ENCODE measurements at regions not wholly inside any gene's neighbourhood (a gene's known extent, or its start where the extent isn't known, plus 50 kb on each side); places are given as distances from the start of the nearest gene placed in this dataset.
"Not testable (repeated sequence)": the region's sequence is repeated elsewhere in the genome, so short reads cannot be mapped to it uniquely, and the experiment has no call there.

DNA sequence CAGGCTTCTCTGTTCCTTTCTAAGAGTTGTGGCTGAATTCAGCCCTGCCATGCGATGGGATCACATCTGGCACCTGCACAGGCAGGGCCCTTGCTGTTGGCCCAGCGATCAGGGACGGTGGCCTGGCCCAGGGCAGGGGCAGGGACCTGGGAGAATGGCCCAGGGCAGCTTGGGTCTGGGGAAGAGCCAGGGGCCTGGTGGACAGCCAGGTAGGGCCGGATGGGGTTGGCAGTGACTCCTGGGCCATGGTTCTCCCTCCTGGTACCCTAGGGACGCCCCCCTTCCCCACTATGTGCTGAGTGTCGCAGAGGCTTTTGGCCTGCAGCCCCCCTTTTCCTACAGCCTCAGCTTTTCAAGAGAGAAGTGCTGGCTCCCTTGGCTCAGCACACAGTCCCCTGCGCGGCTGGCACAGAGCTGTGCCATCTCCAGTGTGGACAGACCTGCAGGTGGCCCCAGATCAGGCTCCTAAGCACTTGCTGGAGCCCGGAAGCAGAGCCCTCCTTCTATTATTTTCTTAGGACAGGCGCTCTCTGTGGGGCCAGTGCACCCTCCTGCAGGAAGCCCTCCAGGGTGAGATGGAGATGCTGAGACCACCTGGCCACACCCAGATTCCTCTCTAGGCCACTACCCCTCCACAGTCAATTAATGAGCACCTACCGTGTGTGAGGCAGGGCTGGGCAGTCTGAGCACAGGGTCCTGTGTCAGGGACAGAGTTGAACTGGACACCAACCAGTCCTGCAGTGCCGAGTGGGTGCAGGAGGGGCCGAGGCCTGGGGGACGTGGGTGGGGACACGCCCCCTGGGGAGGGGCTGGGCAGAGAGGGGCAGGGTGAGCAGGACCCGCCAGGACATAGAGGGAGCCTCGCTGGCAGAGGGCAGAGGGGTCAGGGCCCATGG, 267.6 kb downstream of the ADGRD1 start:
- no peak for TF ChIP-seq CTCF (conservative IDR thresholded peaks at IDR 0.05)
- Mint-ChIP-seq H3K27ac (ENCODE audit: unreplicated experiment) (no peak overlapping the region), H3K4me3 (no peak overlapping the region), H3K9me3 (no peaks in the 10 kb centered on the region), H3K4me1 (peaks cover 45% of the 10 kb centered on the region), H3K36me3 (ENCODE audit: low read depth) (no peaks in the 10 kb centered on the region), H3K27me3 (ENCODE audit: low read depth) (no peaks in the 10 kb centered on the region)
- no peak for DNase-seq (ENCODE audit: low read depth, low spot score)

DNA sequence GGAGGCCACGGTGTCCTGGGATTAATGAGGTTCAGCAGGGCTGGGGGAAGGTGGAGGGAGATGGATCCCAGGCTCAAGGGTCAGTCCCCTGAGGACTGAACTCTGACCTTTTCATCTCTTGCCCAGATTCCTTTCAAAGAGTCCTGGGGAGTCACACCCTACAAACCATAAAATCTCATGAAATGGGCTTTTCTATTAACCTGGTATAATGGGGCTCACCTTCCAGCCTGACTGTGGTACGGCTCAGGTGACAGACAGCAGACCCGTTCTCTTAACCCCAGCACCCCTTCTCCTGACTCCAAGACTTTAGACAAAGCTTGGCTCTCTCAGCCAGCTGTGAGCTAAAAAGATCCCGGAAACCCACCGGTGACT, 268.2 kb downstream of the ADGRD1 start:
- Mint-ChIP-seq H3K27ac (ENCODE audit: unreplicated experiment) (peak overlapping the region; percentile 6), H3K4me3 (peak overlapping the region; percentile 29), H3K27me3 (ENCODE audit: low read depth) (no peaks in the 10 kb centered on the region), H3K36me3 (ENCODE audit: low read depth) (no peaks in the 10 kb centered on the region), H3K4me1 (peaks cover 42% of the 10 kb centered on the region), H3K9me3 (no peaks in the 10 kb centered on the region)
- TF ChIP-seq CTCF (conservative IDR thresholded peaks at IDR 0.05) = no peak
- DNase-seq (ENCODE audit: low read depth, low spot score) = no peak

- no peaks in the 10 kb centered on the region for H3K9me3 Mint-ChIP-seq
- no peak for TF ChIP-seq CTCF (conservative IDR thresholded peaks at IDR 0.05)
- DNase-seq (ENCODE audit: low read depth, low spot score) = no peak
- H3K27ac Mint-ChIP-seq (ENCODE audit: unreplicated experiment) = peak overlapping the region; percentile 6
- no peaks in the 10 kb centered on the region for H3K27me3 Mint-ChIP-seq (ENCODE audit: low read depth)
- H3K4me1 Mint-ChIP-seq = peaks cover 37% of the 10 kb centered on the region
- peak overlapping the region; percentile 29 for H3K4me3 Mint-ChIP-seq
- H3K36me3 Mint-ChIP-seq (ENCODE audit: low read depth) = no peaks in the 10 kb centered on the region
Measured at GRCh38 chr12:131222329-131223139, 268.8 kb downstream of the ADGRD1 start.

DNA sequence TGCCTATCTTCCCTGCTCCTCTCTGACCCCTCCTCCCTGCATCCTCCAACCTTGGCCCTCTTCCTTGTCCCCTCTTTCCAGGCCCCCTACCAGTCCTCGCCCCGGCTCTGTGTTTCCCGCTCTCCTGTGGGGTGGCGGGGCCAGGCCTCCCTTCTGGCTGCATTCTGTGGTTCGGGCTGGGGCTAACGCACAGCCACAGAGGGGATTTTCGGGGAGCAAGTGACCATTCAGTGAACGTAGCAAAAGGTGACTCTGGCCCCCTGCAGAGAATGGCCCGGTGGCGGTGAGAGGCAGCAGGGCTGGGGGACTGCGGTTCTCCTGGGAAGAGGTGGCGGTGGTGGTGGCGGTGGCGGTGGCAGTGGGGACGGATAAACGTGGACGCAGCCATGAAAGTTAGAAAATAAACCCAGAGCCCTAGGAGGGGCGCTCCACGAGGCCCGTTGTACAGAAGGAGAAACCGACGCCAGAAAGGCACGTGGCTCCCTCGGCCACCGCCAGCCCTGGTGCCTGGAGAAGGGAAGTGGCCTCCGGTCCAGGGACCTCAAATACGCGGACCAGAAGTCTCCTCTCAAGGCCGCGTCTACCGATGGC, 269.6 kb downstream of the ADGRD1 start:
- Mint-ChIP-seq H3K27me3 (ENCODE audit: low read depth) (no peaks in the 10 kb centered on the region), H3K4me1 (peaks cover 29% of the 10 kb centered on the region), H3K36me3 (ENCODE audit: low read depth) (no peaks in the 10 kb centered on the region), H3K4me3 (peak overlapping the region; percentile 5), H3K9me3 (no peaks in the 10 kb centered on the region), H3K27ac (ENCODE audit: unreplicated experiment) (peak overlapping the region; percentile 52)
- DNase-seq (ENCODE audit: low read depth, low spot score) = no peak
- no peak for TF ChIP-seq CTCF (conservative IDR thresholded peaks at IDR 0.05)

DNA sequence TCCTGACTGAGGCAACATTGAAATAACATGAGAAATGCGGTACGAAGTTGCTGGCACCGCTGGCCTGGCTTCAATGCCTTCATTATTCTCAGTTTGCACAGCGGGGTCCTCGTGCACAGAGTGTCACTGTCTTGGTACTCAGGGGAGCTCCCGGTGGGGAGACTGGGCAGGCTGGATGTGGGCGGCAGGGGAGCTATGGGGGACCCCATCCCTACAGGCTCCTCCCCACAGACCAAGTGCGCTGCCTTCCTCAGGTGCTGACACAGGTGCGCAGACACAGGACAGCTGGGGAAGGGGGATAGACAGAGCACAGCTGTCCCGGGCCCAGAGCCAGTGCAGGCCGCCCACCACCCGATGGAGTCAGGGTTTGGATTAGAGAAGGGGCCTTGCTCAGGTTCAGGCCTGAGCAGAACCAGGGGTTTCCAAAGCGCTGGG, 270.1 kb downstream of the ADGRD1 start:
- Mint-ChIP-seq H3K4me3 (peak overlapping the region; percentile 5), H3K27ac (ENCODE audit: unreplicated experiment) (no peak overlapping the region), H3K36me3 (ENCODE audit: low read depth) (no peaks in the 10 kb centered on the region), H3K9me3 (no peaks in the 10 kb centered on the region), H3K4me1 (peaks cover 29% of the 10 kb centered on the region), H3K27me3 (ENCODE audit: low read depth) (no peaks in the 10 kb centered on the region)
- no peak for TF ChIP-seq CTCF (conservative IDR thresholded peaks at IDR 0.05)
- no peak for DNase-seq (ENCODE audit: low read depth, low spot score)

DNA sequence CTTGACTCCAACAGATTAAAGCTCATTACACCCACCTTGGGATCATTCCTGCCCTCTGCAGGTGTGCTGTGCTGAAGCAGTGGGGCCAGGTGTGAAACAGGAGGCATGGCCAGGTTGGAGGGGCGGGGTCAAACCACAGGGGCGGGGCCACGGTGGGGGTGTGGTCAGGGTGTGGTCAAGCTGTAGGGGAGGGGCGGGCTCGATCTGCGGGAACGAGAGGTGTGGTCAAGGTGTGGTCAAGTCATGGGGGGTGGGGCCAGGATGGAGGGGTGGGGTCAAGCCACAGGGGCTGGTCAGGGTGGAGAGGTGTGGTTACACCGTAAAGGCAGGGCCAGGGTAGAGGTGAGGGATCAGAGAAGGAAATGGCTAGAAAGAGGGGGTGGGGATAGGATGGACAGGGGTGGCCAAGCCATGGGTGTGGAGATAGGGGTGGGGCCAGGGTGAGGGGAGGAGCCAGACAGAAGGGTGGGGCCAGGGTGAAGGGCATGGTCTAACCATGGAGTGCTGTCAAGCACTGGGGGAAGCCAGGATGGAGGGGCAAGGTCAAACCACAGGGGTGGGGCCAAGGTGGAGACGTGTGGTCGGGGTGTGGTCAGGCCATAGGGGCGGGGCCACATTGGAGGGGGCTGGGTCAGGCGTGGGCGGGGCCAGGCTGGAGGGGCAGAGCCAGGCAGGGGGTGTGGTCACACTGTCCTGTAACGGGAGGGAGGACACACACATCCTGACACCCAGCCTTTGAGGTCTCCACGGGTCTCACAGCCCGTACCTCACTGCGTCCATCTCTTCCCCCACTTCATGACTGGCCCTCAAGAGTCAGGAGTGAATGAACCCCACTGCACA, 270.7 kb downstream of the ADGRD1 start:
- H3K27ac Mint-ChIP-seq (ENCODE audit: unreplicated experiment); H3K36me3 Mint-ChIP-seq (ENCODE audit: low read depth); DNase-seq (ENCODE audit: low read depth, low spot score); H3K9me3 Mint-ChIP-seq; H3K27me3 Mint-ChIP-seq (ENCODE audit: low read depth); H3K4me3 Mint-ChIP-seq: not testable (repeated sequence)
- peaks cover 33% of the 10 kb centered on the region for H3K4me1 Mint-ChIP-seq

GRCh38 chr12:131225066-131225380, 271.3 kb downstream of the ADGRD1 start:
- H3K27me3 Mint-ChIP-seq (ENCODE audit: low read depth); DNase-seq (ENCODE audit: low read depth, low spot score); H3K9me3 Mint-ChIP-seq; H3K27ac Mint-ChIP-seq (ENCODE audit: unreplicated experiment); H3K36me3 Mint-ChIP-seq (ENCODE audit: low read depth); H3K4me3 Mint-ChIP-seq: not testable (repeated sequence)
- H3K4me1 Mint-ChIP-seq = peaks cover 39% of the 10 kb centered on the region

All from neural crest cell (in vitro differentiated cells).